IMR-90 (cell line): ENCODE measurements at regions not wholly inside any gene's neighbourhood (a gene's known extent, or its start where the extent isn't known, plus 50 kb on each side); places are given as distances from the start of the nearest gene placed in this dataset.

Experiments used
- ATAC-seq: fragments of 200-7000 bp; cut with Tn5 transposase; 2 replicates; pipeline ENCODE4 v1.9.1; 2020; ENCODE audit warnings: low read depth, mild to moderate bottlenecking, moderate library complexity
- BruUV-seq: library from RNA; stranded (reverse); fragments of 400-500 nt; replicated peaks from 2 replicates; lab custom pipeline; 2021; lab: Mats Ljungman, UMichigan
- CTCF ChIA-PET: fragments of 300-600 bp; formaldehyde crosslinking; extraction: SDS; loops from one replicate; lab custom pipeline; 2021; ENCODE audit warnings: antibody characterized with exemption; lab: Yijun Ruan, JAX
- POLR2A ChIA-PET: fragments of 300-600 bp; sonication (Branson Sonifier 250); formaldehyde crosslinking; loops from one replicate; lab custom pipeline; 2022; ENCODE audit warnings: antibody characterized with exemption; ENCODE audit not compliant: unreplicated experiment; lab: Charles Lee
- DNase-seq: peaks from one replicate; pipeline ENCODE4 v3.0.0; 2013
- H2AFZ ChIP-seq: replicated peaks from 2 replicates; pipeline ENCODE3; 2013; ENCODE audit warnings: low read length, mild to moderate bottlenecking; ENCODE audit not compliant: poor library complexity
- H2AK5ac ChIP-seq: 2 replicates; pipeline ENCODE4 v1.6.1; 2013; ENCODE audit warnings: low read depth, low read length, inconsistent platforms
- H2AK9ac ChIP-seq: replicated peaks from 2 replicates; pipeline ENCODE3; 2013; ENCODE audit warnings: mild to moderate bottlenecking, low read depth, low read length, moderate library complexity; ENCODE audit not compliant: poor library complexity
- H2BK120ac ChIP-seq: 2 replicates; pipeline ENCODE4 v1.6.1; 2013; ENCODE audit warnings: low read depth, low read length, inconsistent platforms
- H2BK15ac ChIP-seq: 3 replicates; pipeline ENCODE4 v1.6.1; 2013; ENCODE audit warnings: low read depth, low read length, inconsistent platforms
- H2BK20ac ChIP-seq: 2 replicates; pipeline ENCODE4 v1.6.1; 2013; ENCODE audit warnings: low read depth, mild to moderate bottlenecking, inconsistent platforms, low read length, moderate library complexity
- H2BK5ac ChIP-seq: 2 replicates; pipeline ENCODE4 v1.6.1; 2013; ENCODE audit warnings: mild to moderate bottlenecking, low read depth, low read length, inconsistent platforms; ENCODE audit not compliant: poor library complexity, severe bottlenecking
- H3K14ac ChIP-seq: replicated peaks from 2 replicates; pipeline ENCODE4 v1.6.1; 2013; ENCODE audit warnings: low read depth, low read length, inconsistent platforms
- H3K18ac ChIP-seq: 2 replicates; pipeline ENCODE4 v1.6.1; 2013; ENCODE audit warnings: low read depth, low read length, control low read depth
- H3K23ac ChIP-seq: 2 replicates; pipeline ENCODE4 v1.6.1; 2013; ENCODE audit warnings: low read depth, low read length, inconsistent platforms
- H3K27ac ChIP-seq: 2 replicates; pipeline ENCODE4 v1.5.1; 2013; ENCODE audit warnings: mild to moderate bottlenecking, control low read depth, low read length; ENCODE audit not compliant: insufficient read depth
- H3K27me3 ChIP-seq: 2 replicates; pipeline ENCODE4 v1.6.1; 2013; ENCODE audit warnings: low read length; ENCODE audit not compliant: control insufficient read depth, insufficient read depth
- H3K36me3 ChIP-seq: 2 replicates; pipeline ENCODE4 v1.6.1; 2013; ENCODE audit warnings: low read length, mixed read lengths; ENCODE audit not compliant: control insufficient read depth, insufficient read depth
- H3K4ac ChIP-seq: 2 replicates; pipeline ENCODE4 v1.6.1; 2013; ENCODE audit warnings: low read depth, low read length, inconsistent platforms
- H3K4me1 ChIP-seq: 2 replicates; pipeline ENCODE4 v1.6.1; 2013; ENCODE audit warnings: low read length, mixed read lengths; ENCODE audit not compliant: control insufficient read depth, insufficient read depth
- H3K4me2 ChIP-seq: 2 replicates; pipeline ENCODE4 v1.6.1; 2013; ENCODE audit warnings: low read depth, mild to moderate bottlenecking, control low read depth, low read length, moderate library complexity
- H3K4me3 ChIP-seq: 2 replicates; pipeline ENCODE4 v1.5.1; 2013; ENCODE audit warnings: low read depth, mild to moderate bottlenecking, control low read depth, low read length, moderate library complexity; ENCODE audit not compliant: insufficient read depth
- H3K56ac ChIP-seq: 2 replicates; pipeline ENCODE4 v1.6.1; 2013; ENCODE audit warnings: low read length, inconsistent platforms; ENCODE audit not compliant: insufficient read depth; ENCODE audit errors: extremely low read depth
- H3K79me1 ChIP-seq, 2 experiments: 2 replicates each; pipeline ENCODE4 v1.6.1; 2013; ENCODE audit warnings: low read length in 2 of 2, inconsistent platforms in 1 of 2, low read depth in 1 of 2
- H3K9ac ChIP-seq: 2 replicates; pipeline ENCODE4 v1.6.1; 2013; ENCODE audit warnings: low read depth, low read length, control low read depth
- H3K9me1 ChIP-seq: 2 replicates; pipeline ENCODE4 v1.6.1; 2013; ENCODE audit warnings: low read length, inconsistent platforms; ENCODE audit not compliant: insufficient read depth
- H3K9me3 ChIP-seq: 2 replicates; pipeline ENCODE4 v1.6.1; 2013; ENCODE audit warnings: low read length; ENCODE audit not compliant: control insufficient read depth, insufficient read depth
- H4K20me1 ChIP-seq: 2 replicates; pipeline ENCODE4 v1.6.1; 2013; ENCODE audit warnings: low read length, inconsistent platforms; ENCODE audit not compliant: insufficient read depth
- H4K5ac ChIP-seq: 2 replicates; pipeline ENCODE4 v1.6.1; 2013; ENCODE audit warnings: mild to moderate bottlenecking, low read depth, low read length, control low read depth
- H4K8ac ChIP-seq, 2 experiments: 2 replicates each; pipeline ENCODE4 v1.6.1; 2013; ENCODE audit warnings: low read depth in 2 of 2, low read length in 2 of 2, control low read depth in 1 of 2, inconsistent platforms in 1 of 2
- H4K91ac ChIP-seq: 2 replicates; pipeline ENCODE4 v1.6.1; 2013; ENCODE audit warnings: low read depth, low read length, inconsistent platforms; ENCODE audit not compliant: insufficient read depth
- BHLHE40 ChIP-seq: fragments of 150-350 bp; IDR thresholded peaks from 2 replicates; pipeline ENCODE4 v1.6.1; 2016; ENCODE audit warnings: mild to moderate bottlenecking, low read depth, low read length
- CEBPB ChIP-seq: IDR thresholded peaks from 2 replicates; pipeline ENCODE4 v1.6.1; 2012; ENCODE audit warnings: low read depth, low read length, improper control_type of control experiment
- CTCF ChIP-seq: conservative IDR thresholded peaks from 2 replicates; pipeline ENCODE4 v1.5.1; 2012; ENCODE audit warnings: mild to moderate bottlenecking, low read depth, low read length, improper control_type of control experiment
- FOS ChIP-seq: fragments of 150-350 bp; IDR thresholded peaks from 2 replicates; pipeline ENCODE4 v1.6.1; 2016; ENCODE audit warnings: low read depth, low read length
- MAZ ChIP-seq: IDR thresholded peaks from 2 replicates; pipeline ENCODE4 v1.6.1; 2012; ENCODE audit warnings: low read depth, mild to moderate bottlenecking, low read length, improper control_type of control experiment, moderate library complexity, borderline replicate concordance
- MXI1 ChIP-seq: IDR thresholded peaks from 2 replicates; pipeline ENCODE4 v1.6.1; 2012; ENCODE audit warnings: low read depth, mild to moderate bottlenecking, low read length, moderate library complexity, borderline replicate concordance
- NFE2L2 ChIP-seq: fragments of 150-350 bp; IDR thresholded peaks from 2 replicates; pipeline ENCODE4 v1.6.1; 2016; ENCODE audit warnings: low read depth, mild to moderate bottlenecking, low read length
- RAD21 ChIP-seq: IDR thresholded peaks from 2 replicates; pipeline ENCODE4 v1.6.1; 2012; ENCODE audit warnings: low read length, improper control_type of control experiment
- RCOR1 ChIP-seq: IDR thresholded peaks from 2 replicates; pipeline ENCODE4 v1.6.1; 2012; ENCODE audit warnings: mild to moderate bottlenecking, low read length, improper control_type of control experiment; ENCODE audit not compliant: insufficient replicate concordance
- SMC3 ChIP-seq: fragments of 150-350 bp; IDR thresholded peaks from 2 replicates; pipeline ENCODE4 v1.6.1; 2016; ENCODE audit warnings: low read depth, mild to moderate bottlenecking, antibody characterized with exemption, low read length, moderate library complexity
- USF2 ChIP-seq: fragments of 150-350 bp; IDR thresholded peaks from 2 replicates; pipeline ENCODE4 v1.6.1; 2017; ENCODE audit warnings: mild to moderate bottlenecking, antibody characterized with exemption, low read length, low read depth
- WGBS, 2 experiments: methylation state at CpG; one replicate each; pipeline versions ENCODE4 v1.1.5 to v1.1.7; 2013; ENCODE audit warnings: missing lambda C conversion rate in 2 of 2; ENCODE audit not compliant: insufficient read length in 1 of 2; ENCODE audit errors: extremely low coverage in 2 of 2; 5-methylcytosine and 5-hydroxymethylcytosine counted together
- dilution Hi-C: fragments of 300-500 bp; cut with HindIII; formaldehyde crosslinking; loops from one replicate; pipeline ENCODE4 v1.14.3; 2018; ENCODE audit warnings: low sequenced_read_pairs; ENCODE audit not compliant: unreplicated experiment
- in situ Hi-C: fragments of 300-500 bp; cut with MboI; formaldehyde crosslinking; loops from 3 replicates; pipeline ENCODE4 v1.14.3; 2019; ENCODE audit warnings: low sequenced_read_pairs, inconsistent platforms, mixed read lengths
- intact Hi-C: fragments of 100-400 bp; cut with micrococcal nuclease; formaldehyde crosslinking; loops from 2 replicates; pipeline ENCODE4 v1.10.0; 2022

- Histone ChIP-seq H4K5ac (no peak overlapping the region), H3K23ac (no peak overlapping the region), H3K9me1 (no peaks in the 10 kb centered on the region), H3K56ac (no peak overlapping the region), H2AK9ac (no peak overlapping the region), H3K4me3 (no peak overlapping the region), H2BK15ac (no peak overlapping the region), H2AFZ (no peak overlapping the region), H3K4me1 (no peaks in the 10 kb centered on the region), H2BK5ac (no peak overlapping the region), H3K79me1 (no peaks in the 10 kb centered on the region), H2BK120ac (no peak overlapping the region), H3K4me2 (no peak overlapping the region), H3K18ac (no peak overlapping the region), H3K14ac (no peak overlapping the region), H2BK20ac (no peak overlapping the region), H3K27ac (no peak overlapping the region), H3K9ac (no peak overlapping the region), H3K9me3 (no peaks in the 10 kb centered on the region), H3K4ac (no peak overlapping the region), H3K36me3 (no peaks in the 10 kb centered on the region), H2AK5ac (no peak overlapping the region), H4K8ac (no peak overlapping the region), H4K20me1 (no peaks in the 10 kb centered on the region), H4K91ac (no peak overlapping the region), H3K27me3 (no peaks in the 10 kb centered on the region)
- ChIA-PET CTCF (no interaction called here), POLR2A (no interaction called here)
- intact Hi-C loops = no loop called here
- 77% methylated on average over 2 of the region's 3 CpGs; no CpG with 5 or more reads in 1 of the 2 experiments for WGBS, 2 experiments
- ATAC-seq (no peak), DNase-seq (no peak)
- no TSS peak for BruUV-seq
- dilution Hi-C loops = no loop called here
- TF ChIP-seq CEBPB = no peak
- no peak for TF ChIP-seq BHLHE40
- no peak for TF ChIP-seq RAD21
- TF ChIP-seq MAZ = no peak
- TF ChIP-seq FOS = no peak
- no peak for TF ChIP-seq SMC3
- no peak for TF ChIP-seq USF2
- TF ChIP-seq NFE2L2 = no peak
- no peak for TF ChIP-seq MXI1
- no peak for TF ChIP-seq CTCF
- no peak for TF ChIP-seq RCOR1
- in situ Hi-C loops = no loop called here
Observed at GRCh38 chr9:71179183-71179582, 57.8 kb upstream of the TRPM3 start.
